ENCODE measurements at regions not wholly inside any gene's neighbourhood (a gene's known extent, or its start where the extent isn't known, plus 50 kb on each side); places are given as distances from the start of the nearest gene placed in this dataset.

- WGBS (ENCODE audit: extremely low coverage, insufficient coverage, insufficient read length), result no CpG with 5 or more reads among the region's 27 CpGs
- no peak overlapping the region for H3K4me3 ChIP-seq (ENCODE audit: low read depth, low read length)
- no peak overlapping the region for H4K91ac ChIP-seq (ENCODE audit: low read depth, low read length)
- no peak overlapping the region for H3K4ac ChIP-seq (ENCODE audit: low read depth, low read length)
- H3K9me3 ChIP-seq (ENCODE audit: insufficient read depth, low read depth, low read length), result no peaks in the 10 kb centered on the region
- no peak overlapping the region for H3K4me2 ChIP-seq (ENCODE audit: low read length)
- no peak overlapping the region for H2AK5ac ChIP-seq (ENCODE audit: low read length)
- H3K27me3 ChIP-seq (ENCODE audit: insufficient read depth, low read length), result no peaks in the 10 kb centered on the region
- H3K9ac ChIP-seq (ENCODE audit: low read length), result no peak overlapping the region
- H2BK5ac ChIP-seq (ENCODE audit: low read depth, low read length, poor library complexity), result no peak overlapping the region
- H3K18ac ChIP-seq (ENCODE audit: low read length), result no peak overlapping the region
- no peak overlapping the region for H2AFZ ChIP-seq (ENCODE audit: insufficient read depth, low read length, poor library complexity)
- H3K23ac ChIP-seq (ENCODE audit: low read length), result no peak overlapping the region
- H3K79me1 ChIP-seq (ENCODE audit: low read length), result no peaks in the 10 kb centered on the region
- H3K27ac ChIP-seq (ENCODE audit: low read depth, low read length), result no peak overlapping the region
- H2BK120ac ChIP-seq (ENCODE audit: insufficient read depth, low read length, poor library complexity), result no peak overlapping the region
- H3K14ac ChIP-seq (ENCODE audit: low read length), result no peak overlapping the region
- no peak for DNase-seq
- no peaks in the 10 kb centered on the region for H3K36me3 ChIP-seq (ENCODE audit: control insufficient read depth in 1 of 2, insufficient read depth in 2 of 2, low read length in 2 of 2)
- H4K12ac ChIP-seq (ENCODE audit: low read depth, low read length), result no peak overlapping the region
- H4K8ac ChIP-seq (ENCODE audit: low read depth, low read length), result no peak overlapping the region
- H2BK12ac ChIP-seq (ENCODE audit: low read length), result no peak overlapping the region
- no peaks in the 10 kb centered on the region for H3K4me1 ChIP-seq (ENCODE audit: control insufficient read depth in 1 of 2, insufficient read depth in 2 of 2, low read length in 2 of 2)
- H3K79me2 ChIP-seq (ENCODE audit: control insufficient read depth, insufficient read depth, low read length, poor library complexity), result no peaks in the 10 kb centered on the region
Observed at GRCh38 chr4:79049840-79050540, 110.8 kb upstream of the PAQR3 start.

DNA sequence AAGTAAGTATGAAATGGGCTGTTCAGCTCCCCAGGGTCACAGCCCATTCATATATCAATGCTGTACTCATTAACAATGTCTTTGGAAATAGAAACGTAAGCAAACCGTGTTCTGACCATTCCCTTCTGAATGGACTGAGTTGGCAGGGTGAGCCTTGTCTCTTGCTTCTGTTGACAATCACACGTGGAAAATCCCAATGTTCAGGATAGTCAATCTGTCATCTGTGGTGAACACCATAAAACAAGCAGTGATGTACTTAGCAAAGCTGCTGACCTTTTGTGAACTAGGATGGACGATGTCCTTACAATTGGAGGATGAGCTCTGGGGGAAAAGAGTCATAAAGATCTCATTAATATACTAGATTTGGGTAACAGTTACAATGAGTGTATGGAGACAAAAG is 109.6 kb upstream of the PAQR3 start:
- no peak overlapping the region for H3K18ac ChIP-seq (ENCODE audit: low read length)
- no peak overlapping the region for H2BK120ac ChIP-seq (ENCODE audit: insufficient read depth, low read length, poor library complexity)
- no peak overlapping the region for H3K14ac ChIP-seq (ENCODE audit: low read length)
- no CpG with 5 or more reads among the region's 4 CpGs for WGBS (ENCODE audit: extremely low coverage, insufficient coverage, insufficient read length)
- H3K23ac ChIP-seq (ENCODE audit: low read length), result no peak overlapping the region
- H3K9me3 ChIP-seq (ENCODE audit: insufficient read depth, low read depth, low read length), result no peaks in the 10 kb centered on the region
- no peaks in the 10 kb centered on the region for H3K36me3 ChIP-seq (ENCODE audit: control insufficient read depth in 1 of 2, insufficient read depth in 2 of 2, low read length in 2 of 2)
- no peak overlapping the region for H2AK5ac ChIP-seq (ENCODE audit: low read length)
- no peak overlapping the region for H3K9ac ChIP-seq (ENCODE audit: low read length)
- H3K27me3 ChIP-seq (ENCODE audit: insufficient read depth, low read length), result no peaks in the 10 kb centered on the region
- H3K4me3 ChIP-seq (ENCODE audit: low read depth, low read length), result no peak overlapping the region
- no peak for DNase-seq
- no peaks in the 10 kb centered on the region for H3K79me1 ChIP-seq (ENCODE audit: low read length)
- no peak overlapping the region for H4K8ac ChIP-seq (ENCODE audit: low read depth, low read length)
- H3K4me1 ChIP-seq (ENCODE audit: control insufficient read depth in 1 of 2, insufficient read depth in 2 of 2, low read length in 2 of 2), result no peaks in the 10 kb centered on the region
- no peak overlapping the region for H3K27ac ChIP-seq (ENCODE audit: low read depth, low read length)
- H3K4ac ChIP-seq (ENCODE audit: low read depth, low read length), result no peak overlapping the region
- H3K4me2 ChIP-seq (ENCODE audit: low read length), result no peak overlapping the region
- H2AFZ ChIP-seq (ENCODE audit: insufficient read depth, low read length, poor library complexity), result no peak overlapping the region
- no peak overlapping the region for H4K91ac ChIP-seq (ENCODE audit: low read depth, low read length)
- H2BK5ac ChIP-seq (ENCODE audit: low read depth, low read length, poor library complexity), result no peak overlapping the region
- H2BK12ac ChIP-seq (ENCODE audit: low read length), result no peak overlapping the region
- H3K79me2 ChIP-seq (ENCODE audit: control insufficient read depth, insufficient read depth, low read length, poor library complexity), result no peaks in the 10 kb centered on the region
- no peak overlapping the region for H4K12ac ChIP-seq (ENCODE audit: low read depth, low read length)

DNA sequence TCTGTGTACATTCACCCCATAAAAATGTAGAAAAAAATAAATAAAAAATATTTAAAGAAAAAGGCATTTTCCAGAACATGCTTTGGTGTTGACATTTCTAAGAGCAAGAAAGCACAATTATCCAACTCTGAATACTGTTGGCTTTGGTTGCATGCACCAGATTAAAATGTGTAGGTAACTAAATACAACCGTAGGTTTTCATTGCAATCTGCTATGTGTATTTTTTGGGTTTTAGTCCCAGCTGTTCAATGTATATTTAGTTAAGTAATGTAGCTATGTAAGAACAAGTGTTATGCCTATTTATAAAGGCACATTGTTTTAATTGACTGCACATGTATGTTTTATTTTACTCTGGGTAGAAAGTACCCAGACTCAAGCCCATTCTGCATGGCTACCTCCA is 108.1 kb upstream of the PAQR3 start:
- WGBS (ENCODE audit: extremely low coverage, insufficient coverage, insufficient read length), result no CpG with 5 or more reads among the region's 1 CpG

GRCh38 chr4:79046016-79046592 is 106.9 kb upstream of the PAQR3 start:
- Histone ChIP-seq H3K14ac (ENCODE audit: low read length) (no peak overlapping the region), H2AK5ac (ENCODE audit: low read length) (no peak overlapping the region), H3K18ac (ENCODE audit: low read length) (no peak overlapping the region), H3K9ac (ENCODE audit: low read length) (no peak overlapping the region), H3K4me3 (ENCODE audit: low read depth, low read length) (no peak overlapping the region), H3K4me2 (ENCODE audit: low read length) (no peak overlapping the region), H4K91ac (ENCODE audit: low read depth, low read length) (no peak overlapping the region), H3K79me2 (ENCODE audit: control insufficient read depth, insufficient read depth, low read length, poor library complexity) (no peaks in the 10 kb centered on the region), H2BK5ac (ENCODE audit: low read depth, low read length, poor library complexity) (no peak overlapping the region), H3K9me3 (ENCODE audit: insufficient read depth, low read depth, low read length) (no peaks in the 10 kb centered on the region), H3K27ac (ENCODE audit: low read depth, low read length) (no peak overlapping the region), H3K27me3 (ENCODE audit: insufficient read depth, low read length) (no peaks in the 10 kb centered on the region), H3K23ac (ENCODE audit: low read length) (no peak overlapping the region), H3K36me3 (ENCODE audit: control insufficient read depth in 1 of 2, insufficient read depth in 2 of 2, low read length in 2 of 2) (no peaks in the 10 kb centered on the region), H2AFZ (ENCODE audit: insufficient read depth, low read length, poor library complexity) (no peak overlapping the region), H3K4me1 (ENCODE audit: control insufficient read depth in 1 of 2, insufficient read depth in 2 of 2, low read length in 2 of 2) (no peaks in the 10 kb centered on the region), H2BK12ac (ENCODE audit: low read length) (no peak overlapping the region), H2BK120ac (ENCODE audit: insufficient read depth, low read length, poor library complexity) (no peak overlapping the region), H3K4ac (ENCODE audit: low read depth, low read length) (no peak overlapping the region), H4K8ac (ENCODE audit: low read depth, low read length) (no peak overlapping the region), H4K12ac (ENCODE audit: low read depth, low read length) (no peak overlapping the region), H3K79me1 (ENCODE audit: low read length) (no peaks in the 10 kb centered on the region)
- WGBS (ENCODE audit: extremely low coverage, insufficient coverage, insufficient read length), result no CpG with 5 or more reads among the region's 4 CpGs
- no peak for DNase-seq

More for the DNA sequence above, 108.1 kb upstream of the PAQR3 start:
- H3K4me1 ChIP-seq (ENCODE audit: control insufficient read depth in 1 of 2, insufficient read depth in 2 of 2, low read length in 2 of 2), result no peaks in the 10 kb centered on the region
- H3K9me3 ChIP-seq (ENCODE audit: insufficient read depth, low read depth, low read length), result no peaks in the 10 kb centered on the region
- H2BK120ac ChIP-seq (ENCODE audit: insufficient read depth, low read length, poor library complexity), result no peak overlapping the region
- no peak overlapping the region for H3K4me3 ChIP-seq (ENCODE audit: low read depth, low read length)
- DNase-seq, result no peak
- no peak overlapping the region for H3K4ac ChIP-seq (ENCODE audit: low read depth, low read length)
- no peak overlapping the region for H3K14ac ChIP-seq (ENCODE audit: low read length)
- H4K8ac ChIP-seq (ENCODE audit: low read depth, low read length), result no peak overlapping the region
- H3K79me2 ChIP-seq (ENCODE audit: control insufficient read depth, insufficient read depth, low read length, poor library complexity), result no peaks in the 10 kb centered on the region
- H3K9ac ChIP-seq (ENCODE audit: low read length), result no peak overlapping the region
- H3K36me3 ChIP-seq (ENCODE audit: control insufficient read depth in 1 of 2, insufficient read depth in 2 of 2, low read length in 2 of 2), result no peaks in the 10 kb centered on the region
- no peaks in the 10 kb centered on the region for H3K79me1 ChIP-seq (ENCODE audit: low read length)
- H4K12ac ChIP-seq (ENCODE audit: low read depth, low read length), result no peak overlapping the region
- H4K91ac ChIP-seq (ENCODE audit: low read depth, low read length), result no peak overlapping the region
- H3K18ac ChIP-seq (ENCODE audit: low read length), result no peak overlapping the region
- no peak overlapping the region for H2BK5ac ChIP-seq (ENCODE audit: low read depth, low read length, poor library complexity)
- no peaks in the 10 kb centered on the region for H3K27me3 ChIP-seq (ENCODE audit: insufficient read depth, low read length)
- no peak overlapping the region for H2BK12ac ChIP-seq (ENCODE audit: low read length)
- H3K4me2 ChIP-seq (ENCODE audit: low read length), result no peak overlapping the region
- no peak overlapping the region for H2AK5ac ChIP-seq (ENCODE audit: low read length)
- H3K23ac ChIP-seq (ENCODE audit: low read length), result no peak overlapping the region
- no peak overlapping the region for H3K27ac ChIP-seq (ENCODE audit: low read depth, low read length)
- H2AFZ ChIP-seq (ENCODE audit: insufficient read depth, low read length, poor library complexity), result no peak overlapping the region
